ENCODE measurements at regions not wholly inside any gene's neighbourhood (a gene's known extent, or its start where the extent isn't known, plus 50 kb on each side); places are given as distances from the start of the nearest gene placed in this dataset.

GRCh38 chr10:4239186-4239585 is 454.2 kb upstream of the KLF6 start:
- TF ChIP-seq CTCF (conservative IDR thresholded peaks at IDR 0.05) (no peak), EZH2 (IDR thresholded peaks at IDR 0.05; ENCODE audit: low read depth) (no peak)
